ENCODE measurements at regions not wholly inside any gene's neighbourhood (a gene's known extent, or its start where the extent isn't known, plus 50 kb on each side); places are given as distances from the start of the nearest gene placed in this dataset.

DNA sequence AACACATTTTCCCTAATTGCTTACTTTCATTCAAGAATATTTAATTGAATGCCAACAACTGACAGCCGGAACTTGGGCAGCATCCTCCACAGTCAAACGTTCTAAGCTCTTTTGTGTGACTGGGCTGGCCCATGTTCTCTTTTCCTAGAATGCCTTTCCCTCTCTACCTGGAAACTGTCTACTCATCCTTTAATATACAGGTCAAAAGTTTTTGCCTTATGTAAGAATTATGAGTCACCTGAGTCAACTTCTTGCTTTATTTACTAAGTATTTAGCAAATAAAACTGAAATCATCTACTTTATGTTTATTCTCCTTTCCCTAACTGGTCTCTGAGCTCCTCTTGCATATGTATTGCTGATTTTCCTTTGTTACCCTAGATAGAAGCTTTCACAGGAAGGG lies 172.2 kb downstream of the CHRM3 start:
- no peak for TF ChIP-seq CTCF (IDR thresholded peaks at IDR 0.05)
- no peak for TF ChIP-seq POLR2AphosphoS5 (IDR thresholded peaks at IDR 0.05; ENCODE audit: low read depth, low read length)
- TF ChIP-seq, protein P1, sequence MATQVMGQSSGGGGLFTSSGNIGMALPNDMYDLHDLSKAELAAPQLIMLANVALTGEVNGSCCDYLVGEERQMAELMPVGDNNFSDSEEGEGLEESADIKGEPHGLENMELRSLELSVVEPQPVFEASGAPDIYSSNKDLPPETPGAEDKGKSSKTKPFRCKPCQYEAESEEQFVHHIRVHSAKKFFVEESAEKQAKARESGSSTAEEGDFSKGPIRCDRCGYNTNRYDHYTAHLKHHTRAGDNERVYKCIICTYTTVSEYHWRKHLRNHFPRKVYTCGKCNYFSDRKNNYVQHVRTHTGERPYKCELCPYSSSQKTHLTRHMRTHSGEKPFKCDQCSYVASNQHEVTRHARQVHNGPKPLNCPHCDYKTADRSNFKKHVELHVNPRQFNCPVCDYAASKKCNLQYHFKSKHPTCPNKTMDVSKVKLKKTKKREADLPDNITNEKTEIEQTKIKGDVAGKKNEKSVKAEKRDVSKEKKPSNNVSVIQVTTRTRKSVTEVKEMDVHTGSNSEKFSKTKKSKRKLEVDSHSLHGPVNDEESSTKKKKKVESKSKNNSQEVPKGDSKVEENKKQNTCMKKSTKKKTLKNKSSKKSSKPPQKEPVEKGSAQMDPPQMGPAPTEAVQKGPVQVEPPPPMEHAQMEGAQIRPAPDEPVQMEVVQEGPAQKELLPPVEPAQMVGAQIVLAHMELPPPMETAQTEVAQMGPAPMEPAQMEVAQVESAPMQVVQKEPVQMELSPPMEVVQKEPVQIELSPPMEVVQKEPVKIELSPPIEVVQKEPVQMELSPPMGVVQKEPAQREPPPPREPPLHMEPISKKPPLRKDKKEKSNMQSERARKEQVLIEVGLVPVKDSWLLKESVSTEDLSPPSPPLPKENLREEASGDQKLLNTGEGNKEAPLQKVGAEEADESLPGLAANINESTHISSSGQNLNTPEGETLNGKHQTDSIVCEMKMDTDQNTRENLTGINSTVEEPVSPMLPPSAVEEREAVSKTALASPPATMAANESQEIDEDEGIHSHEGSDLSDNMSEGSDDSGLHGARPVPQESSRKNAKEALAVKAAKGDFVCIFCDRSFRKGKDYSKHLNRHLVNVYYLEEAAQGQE (IDR thresholded peaks at IDR 0.05; ENCODE audit: insufficient read depth in 1 of 2, low read depth in 2 of 2, low read length in 1 of 2) = no peak
- no peak for TF ChIP-seq TCF7L2 (IDR thresholded peaks at IDR 0.05; ENCODE audit: low read depth, low read length)
